Astrocyte (in vitro differentiated cells and primary cell): ENCODE measurements at regions not wholly inside any gene's neighbourhood (a gene's known extent, or its start where the extent isn't known, plus 50 kb on each side); places are given as distances from the start of the nearest gene placed in this dataset.

Experiments
- CTCF ChIP-seq: IDR thresholded peaks from 2 replicates; pipeline ENCODE4 v1.5.1; 2011; ENCODE audit warnings: low read depth, mild to moderate bottlenecking, inconsistent platforms, low read length, moderate library complexity; ENCODE audit not compliant: insufficient read depth
- EZH2 ChIP-seq: IDR thresholded peaks from 2 replicates; pipeline ENCODE4 v1.6.1; 2012; ENCODE audit warnings: mild to moderate bottlenecking, low read length, inconsistent platforms; ENCODE audit not compliant: insufficient read depth

DNA sequence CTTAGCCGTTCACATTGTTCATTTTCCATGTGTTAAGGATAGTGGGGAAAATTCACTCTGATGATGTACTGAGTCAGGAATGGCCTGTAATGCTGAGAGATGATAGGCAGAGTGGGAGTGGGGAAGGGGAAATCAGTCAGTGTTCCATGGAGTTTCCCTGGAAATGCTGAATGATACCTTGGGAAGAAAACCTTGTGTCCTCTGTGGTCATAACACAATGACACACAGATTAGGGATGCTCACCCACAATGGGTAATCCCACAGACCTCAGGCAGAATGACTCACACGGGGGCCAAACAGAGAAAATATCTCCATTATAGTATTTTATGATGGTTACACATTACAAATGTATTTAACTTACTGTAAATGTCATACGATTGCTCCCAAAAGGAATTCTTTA lies 118.0 kb downstream of the SNX19 start:
- TF ChIP-seq CTCF: no peak
- TF ChIP-seq EZH2: no peak
